ENCODE measurements at regions not wholly inside any gene's neighbourhood (a gene's known extent, or its start where the extent isn't known, plus 50 kb on each side); places are given as distances from the start of the nearest gene placed in this dataset.

DNA sequence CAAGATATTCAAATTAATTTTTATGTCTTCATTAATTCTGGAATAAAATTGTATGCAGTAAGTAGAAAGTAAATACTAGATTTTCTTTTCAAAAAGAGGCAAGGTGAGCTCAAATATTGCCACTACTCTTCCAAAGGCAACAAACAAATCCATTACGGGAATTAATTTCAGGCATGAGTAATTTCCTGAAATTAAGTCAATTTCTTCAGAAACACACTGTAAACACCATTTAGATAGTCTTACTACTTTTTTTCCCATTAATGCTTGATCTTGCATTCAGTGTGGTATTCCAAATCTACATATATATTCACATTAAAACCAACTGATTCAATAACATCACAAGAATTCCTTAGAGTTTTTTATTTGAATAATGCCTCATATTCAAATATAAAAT, 1274.0 kb upstream of the CRIM1 start:
- Histone ChIP-seq H3K4me3 (ENCODE audit: low read depth, low read length, poor library complexity, severe bottlenecking) (no peak overlapping the region), H2AFZ (ENCODE audit: low read length) (no peak overlapping the region), H3K4me2 (ENCODE audit: low read length) (no peak overlapping the region), H3K9me2 (ENCODE audit: insufficient read depth, low read length) (no peaks in the 10 kb centered on the region), H3K9me3 (ENCODE audit: low read length) (no peaks in the 10 kb centered on the region), H3K79me2 (ENCODE audit: insufficient read depth, low read depth, low read length) (no peaks in the 10 kb centered on the region), H3K4me1 (ENCODE audit: insufficient read depth, low read length, poor library complexity, severe bottlenecking) (no peaks in the 10 kb centered on the region), H3K27ac (ENCODE audit: low read depth, low read length, poor library complexity, severe bottlenecking) (no peak overlapping the region), H4K20me1 (ENCODE audit: insufficient read depth, low read length) (no peaks in the 10 kb centered on the region), H3K36me3 (ENCODE audit: insufficient read depth, low read length) (no peaks in the 10 kb centered on the region)
- DNase-seq (ENCODE audit: low spot score) = no peak
- intact Hi-C loops (cut with micrococcal nuclease; ENCODE audit: unreplicated experiment) = no loop called here
- no TSS peak for BruUV-seq (replicated peaks)
- TF ChIP-seq, protein P1, sequence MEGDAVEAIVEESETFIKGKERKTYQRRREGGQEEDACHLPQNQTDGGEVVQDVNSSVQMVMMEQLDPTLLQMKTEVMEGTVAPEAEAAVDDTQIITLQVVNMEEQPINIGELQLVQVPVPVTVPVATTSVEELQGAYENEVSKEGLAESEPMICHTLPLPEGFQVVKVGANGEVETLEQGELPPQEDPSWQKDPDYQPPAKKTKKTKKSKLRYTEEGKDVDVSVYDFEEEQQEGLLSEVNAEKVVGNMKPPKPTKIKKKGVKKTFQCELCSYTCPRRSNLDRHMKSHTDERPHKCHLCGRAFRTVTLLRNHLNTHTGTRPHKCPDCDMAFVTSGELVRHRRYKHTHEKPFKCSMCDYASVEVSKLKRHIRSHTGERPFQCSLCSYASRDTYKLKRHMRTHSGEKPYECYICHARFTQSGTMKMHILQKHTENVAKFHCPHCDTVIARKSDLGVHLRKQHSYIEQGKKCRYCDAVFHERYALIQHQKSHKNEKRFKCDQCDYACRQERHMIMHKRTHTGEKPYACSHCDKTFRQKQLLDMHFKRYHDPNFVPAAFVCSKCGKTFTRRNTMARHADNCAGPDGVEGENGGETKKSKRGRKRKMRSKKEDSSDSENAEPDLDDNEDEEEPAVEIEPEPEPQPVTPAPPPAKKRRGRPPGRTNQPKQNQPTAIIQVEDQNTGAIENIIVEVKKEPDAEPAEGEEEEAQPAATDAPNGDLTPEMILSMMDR (conservative IDR thresholded peaks at IDR 0.05; ENCODE audit: low read length) = no peak
- no peak for TF ChIP-seq EZH2phosphoT487 (IDR thresholded peaks at IDR 0.05; ENCODE audit: borderline replicate concordance, low read depth, low read length)
- ChIA-PET CTCF (ENCODE audit: unreplicated experiment) (no interaction called here), POLR2A (no interaction called here)

DNA sequence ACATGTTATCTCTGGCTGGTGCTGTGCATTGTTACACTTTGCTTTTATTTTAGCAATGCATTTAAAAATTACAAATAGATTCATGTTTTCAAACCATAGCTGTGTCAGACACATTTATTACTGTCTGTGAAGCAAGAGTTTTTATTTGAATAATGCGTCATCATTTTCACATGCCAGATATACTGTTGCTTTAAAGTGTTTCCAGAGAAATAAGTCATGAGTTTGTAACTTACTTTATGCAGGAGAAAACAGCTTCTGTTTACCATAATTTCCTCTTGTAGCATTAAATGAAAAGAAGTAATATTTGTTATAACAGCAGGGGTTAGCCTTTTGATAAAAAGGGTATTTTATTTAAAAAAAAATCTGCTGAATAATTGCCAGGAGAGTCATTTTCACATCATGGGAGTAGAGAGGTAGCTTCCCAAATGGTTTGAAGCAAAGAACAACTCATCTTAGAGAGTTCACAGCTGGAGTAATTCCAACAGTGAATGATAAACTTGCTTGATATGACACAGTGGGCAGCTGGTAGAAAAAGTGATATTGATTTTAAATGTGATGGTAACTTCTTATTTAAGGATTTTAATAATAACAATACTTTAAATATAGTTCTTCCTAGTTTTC, 1274.5 kb upstream of the CRIM1 start:
- no peaks in the 10 kb centered on the region for H4K20me1 ChIP-seq (ENCODE audit: insufficient read depth, low read length)
- H3K79me2 ChIP-seq (ENCODE audit: insufficient read depth, low read depth, low read length) = no peaks in the 10 kb centered on the region
- DNase-seq (ENCODE audit: low spot score) = no peak
- no peak overlapping the region for H2AFZ ChIP-seq (ENCODE audit: low read length)
- H3K4me1 ChIP-seq (ENCODE audit: insufficient read depth, low read length, poor library complexity, severe bottlenecking) = no peaks in the 10 kb centered on the region
- no peaks in the 10 kb centered on the region for H3K9me3 ChIP-seq (ENCODE audit: low read length)
- H3K9me2 ChIP-seq (ENCODE audit: insufficient read depth, low read length) = no peaks in the 10 kb centered on the region
- intact Hi-C loops (cut with micrococcal nuclease; ENCODE audit: unreplicated experiment) = no loop called here
- H3K4me2 ChIP-seq (ENCODE audit: low read length) = no peak overlapping the region
- H3K36me3 ChIP-seq (ENCODE audit: insufficient read depth, low read length) = no peaks in the 10 kb centered on the region
- no TSS peak for BruUV-seq (replicated peaks)
- no peak overlapping the region for H3K27ac ChIP-seq (ENCODE audit: low read depth, low read length, poor library complexity, severe bottlenecking)
- TF ChIP-seq, protein P1 (conservative IDR thresholded peaks at IDR 0.05; ENCODE audit: low read length) = no peak
- TF ChIP-seq EZH2phosphoT487 (IDR thresholded peaks at IDR 0.05; ENCODE audit: borderline replicate concordance, low read depth, low read length) = no peak
- ChIA-PET CTCF (ENCODE audit: unreplicated experiment) (no interaction called here), POLR2A (interaction anchor here (0.8 kb wide), 1 partner anchor 20 kb away, joined by 3 read pairs; no protein-coding TSS in a partner anchor)
- H3K4me3 ChIP-seq (ENCODE audit: low read depth, low read length, poor library complexity, severe bottlenecking) = no peak overlapping the region

DNA sequence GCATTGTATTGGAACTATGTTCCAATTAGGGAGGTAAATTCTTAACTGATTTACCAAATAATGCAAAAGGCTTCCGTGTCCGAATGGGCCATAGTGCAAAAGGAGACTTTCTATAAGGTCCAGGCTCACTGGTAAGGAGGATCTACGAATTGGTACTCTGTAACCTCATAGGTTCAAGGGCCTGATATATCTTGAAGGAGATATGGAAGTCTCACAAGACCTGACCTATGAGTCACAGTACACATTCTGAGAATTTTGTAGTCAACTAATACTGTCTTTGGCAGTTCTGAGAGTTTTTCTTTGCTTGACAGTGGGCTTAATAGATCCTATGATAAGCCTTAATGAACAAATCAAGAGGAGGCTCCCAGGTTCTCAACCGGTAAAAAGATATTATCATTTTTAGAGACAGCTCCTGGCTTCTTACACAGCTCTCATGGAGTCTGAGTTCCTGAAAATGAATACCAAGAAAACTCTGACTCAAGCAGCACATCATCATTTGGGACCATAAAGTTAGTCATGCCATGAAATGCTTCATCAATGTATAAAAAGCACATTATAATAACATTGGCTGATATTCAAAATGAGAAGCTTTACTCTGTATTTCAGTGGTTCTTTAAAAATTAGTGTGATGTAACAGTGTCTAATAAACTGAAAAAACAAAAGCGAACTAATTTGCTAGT, 1275.2 kb upstream of the CRIM1 start:
- Histone ChIP-seq H3K36me3 (ENCODE audit: insufficient read depth, low read length) (no peaks in the 10 kb centered on the region), H2AFZ (ENCODE audit: low read length) (no peak overlapping the region), H3K79me2 (ENCODE audit: insufficient read depth, low read depth, low read length) (no peaks in the 10 kb centered on the region), H3K9me3 (ENCODE audit: low read length) (no peaks in the 10 kb centered on the region), H4K20me1 (ENCODE audit: insufficient read depth, low read length) (no peaks in the 10 kb centered on the region), H3K4me3 (ENCODE audit: low read depth, low read length, poor library complexity, severe bottlenecking) (no peak overlapping the region), H3K4me1 (ENCODE audit: insufficient read depth, low read length, poor library complexity, severe bottlenecking) (no peaks in the 10 kb centered on the region), H3K27ac (ENCODE audit: low read depth, low read length, poor library complexity, severe bottlenecking) (no peak overlapping the region), H3K9me2 (ENCODE audit: insufficient read depth, low read length) (no peaks in the 10 kb centered on the region), H3K4me2 (ENCODE audit: low read length) (no peak overlapping the region)
- ChIA-PET POLR2A (interaction anchor here (0.7 to 0.8 kb wide), 2 partner anchors 8 to 21 kb away, joined by 3 read pairs; no protein-coding TSS in a partner anchor), CTCF (ENCODE audit: unreplicated experiment) (no interaction called here)
- TF ChIP-seq EZH2phosphoT487 (IDR thresholded peaks at IDR 0.05; ENCODE audit: borderline replicate concordance, low read depth, low read length) = no peak
- TF ChIP-seq, protein P1 (conservative IDR thresholded peaks at IDR 0.05; ENCODE audit: low read length) = no peak
- no peak for DNase-seq (ENCODE audit: low spot score)
- intact Hi-C loops (cut with micrococcal nuclease; ENCODE audit: unreplicated experiment) = no loop called here
- BruUV-seq (replicated peaks) = no TSS peak

Measured in OCI-LY7 (cell line).